ENCODE measurements at regions not wholly inside any gene's neighbourhood (a gene's known extent, or its start where the extent isn't known, plus 50 kb on each side); places are given as distances from the start of the nearest gene placed in this dataset.

- Histone ChIP-seq H3K4me3 (no peak overlapping the region), H3K27ac (peak overlapping the region in 1 of 2 experiments; percentile 28; a peak in 2 of 6 replicates), H3K9me3 (no peaks in the 10 kb centered on the region), H3K4me1 (peaks cover 14% of the 10 kb centered on the region), H3K4me2 (no peak overlapping the region)
- ATAC-seq = no peak
- POLR2A ChIA-PET = no interaction called here
- WGBS (ENCODE audit: missing lambda C conversion rate) = 59% methylated on average over 5 of the region's 5 CpGs
- FAIRE-seq = no peak
- DNase-seq (ENCODE audit: low read depth in 1 of 2, low spot score in 1 of 2) = no peak
- TF ChIP-seq CBX2 (IDR thresholded peaks at IDR 0.05; ENCODE audit: borderline replicate concordance, low read depth) (no peak), MYC (IDR thresholded peaks at IDR 0.05; ENCODE audit: borderline replicate concordance, low read length) (no peak), HDAC2 (IDR thresholded peaks at IDR 0.05) (no peak), RAD21 (conservative IDR thresholded peaks at IDR 0.05 in 1 of 2, IDR thresholded peaks at IDR 0.05 in 1 of 2) (no peak), USF2 (IDR thresholded peaks at IDR 0.05) (no peak), KDM5A (IDR thresholded peaks at IDR 0.05) (no peak), ATOH8 (CRISPR knock-in tag; IDR thresholded peaks at IDR 0.05; ENCODE audit: low read depth) (no peak), ZC3H11A (IDR thresholded peaks at IDR 0.05) (no peak), MAZ (IDR thresholded peaks at IDR 0.05; ENCODE audit: borderline replicate concordance, low read depth, low read length) (no peak), FOXS1 (CRISPR knock-in tag; IDR thresholded peaks at IDR 0.05) (no peak), TP53 (CRISPR knock-in tag; IDR thresholded peaks at IDR 0.05) (no peak), CTCF (IDR thresholded peaks at IDR 0.05) (no peak), FOSL2 (IDR thresholded peaks at IDR 0.05) (no peak), FOSL2 (CRISPR knock-in tag; IDR thresholded peaks at IDR 0.05) (no peak), GATA3 (IDR thresholded peaks at IDR 0.05; ENCODE audit: borderline replicate concordance) (no peak), BCL3 (IDR thresholded peaks at IDR 0.05) (no peak), CBX8 (IDR thresholded peaks at IDR 0.05) (no peak), EHMT2 (IDR thresholded peaks at IDR 0.05; ENCODE audit: low read depth) (no peak)
- CTCF ChIA-PET = interaction anchor here (0.9 kb wide), 1 partner anchor 192 kb away, joined by 3 read pairs; no protein-coding TSS in a partner anchor
These were observed 71.4 kb upstream of the APOBEC4 start for GRCh38 chr1:183724350-183725042.

GRCh38 chr1:183723571-183723970 lies 70.5 kb upstream of the APOBEC4 start:
- no peaks in the 10 kb centered on the region for H3K9me3 ChIP-seq
- TF ChIP-seq FOSL2 (IDR thresholded peaks at IDR 0.05) (no peak), FOSL2 (CRISPR knock-in tag; IDR thresholded peaks at IDR 0.05) (no peak), RNF2 (IDR thresholded peaks at IDR 0.05; ENCODE audit: borderline replicate concordance, low read depth) (no peak), ZFP36 (IDR thresholded peaks at IDR 0.05; ENCODE audit: borderline replicate concordance, partially characterized antibody) (no peak), PBX3 (IDR thresholded peaks at IDR 0.05) (no peak), NR3C1 (IDR thresholded peaks at IDR 0.05) (no peak), HEYL (CRISPR knock-in tag; IDR thresholded peaks at IDR 0.05) (no peak), ZNF302 (CRISPR knock-in tag; IDR thresholded peaks at IDR 0.05) (no peak), NFE2L2 (conservative IDR thresholded peaks at IDR 0.05; ENCODE audit: low read length) (no peak), CHD4 (IDR thresholded peaks at IDR 0.05; ENCODE audit: borderline replicate concordance) (no peak), RCOR1 (IDR thresholded peaks at IDR 0.05; ENCODE audit: low read depth, low read length) (no peak), JUNB (IDR thresholded peaks at IDR 0.05) (no peak), EP300 (IDR thresholded peaks at IDR 0.05) (no peak), GATA3 (IDR thresholded peaks at IDR 0.05; ENCODE audit: borderline replicate concordance) (no peak), SREBF2 (IDR thresholded peaks at IDR 0.05) (no peak), HOXB13 (CRISPR knock-in tag; IDR thresholded peaks at IDR 0.05; ENCODE audit: low read depth) (no peak), EHF (CRISPR knock-in tag; IDR thresholded peaks at IDR 0.05) (no peak), BHLHE40 (IDR thresholded peaks at IDR 0.05; ENCODE audit: low read depth, low read length) (no peak), JUN (IDR thresholded peaks at IDR 0.05) (no peak)
- DNase-seq (ENCODE audit: low read depth in 1 of 2, low spot score in 1 of 2) (no peak), FAIRE-seq (no peak), ATAC-seq (no peak)
- ChIA-PET CTCF (no interaction called here), POLR2A (no interaction called here)
- peak overlapping the region in 1 of 2 experiments; percentile 28; a peak in 1 of 6 replicates for H3K27ac ChIP-seq
- peaks cover 24% of the 10 kb centered on the region for H3K4me1 ChIP-seq
- no peak overlapping the region for H3K4me2 ChIP-seq
- WGBS (ENCODE audit: missing lambda C conversion rate) = 75% methylated on average over 2 of the region's 2 CpGs
- H3K4me3 ChIP-seq = no peak overlapping the region
